PC-3 (cell line): ENCODE measurements at regions not wholly inside any gene's neighbourhood (a gene's known extent, or its start where the extent isn't known, plus 50 kb on each side); places are given as distances from the start of the nearest gene placed in this dataset.

Experiments used
- ATAC-seq: fragments of 200-7000 bp; cut with Tn5 transposase; 2 replicates; pipeline ENCODE4 v1.9.1; 2020; ENCODE audit warnings: mild to moderate bottlenecking, moderate library complexity
- BruUV-seq: library from RNA; stranded (reverse); fragments of 400-500 nt; replicated peaks from 2 replicates; lab custom pipeline; 2021; lab: Mats Ljungman, UMichigan
- CTCF ChIA-PET: fragments of 300-600 bp; sonication (Branson Sonifier 250); formaldehyde crosslinking; loops from one replicate; lab custom pipeline; 2022; ENCODE audit warnings: antibody characterized with exemption; lab: Charles Lee
- POLR2A ChIA-PET: fragments of 300-600 bp; sonication (Branson Sonifier 250); formaldehyde crosslinking; loops from one replicate; lab custom pipeline; 2022; ENCODE audit warnings: antibody characterized with exemption; ENCODE audit not compliant: unreplicated experiment; lab: Charles Lee
- DNase-seq: peaks from one replicate; pipeline ENCODE4 v3.0.0-alpha.2; 2015
- H2AFZ ChIP-seq: fragments of 300-600 bp; sonication (generic); 2 replicates; pipeline ENCODE4 v1.6.0; 2016; ENCODE audit warnings: antibody characterized with exemption, low read length
- H3F3A ChIP-seq: fragments of 300-600 bp; sonication (generic); one replicate; pipeline ENCODE4 v1.6.0; 2017; ENCODE audit warnings: antibody characterized with exemption, low read length, control low read depth, mild to moderate bottlenecking; ENCODE audit not compliant: unreplicated experiment
- H3K27ac ChIP-seq: fragments of 300-600 bp; sonication (generic); 2 replicates; pipeline ENCODE4 v1.5.1; 2016; ENCODE audit warnings: mild to moderate bottlenecking, low read length
- H3K27me3 ChIP-seq: fragments of 300-600 bp; sonication (generic); 2 replicates; pipeline ENCODE4 v1.6.1; 2016; ENCODE audit warnings: low read length, mixed read lengths
- H3K36me3 ChIP-seq: fragments of 300-600 bp; sonication (generic); 2 replicates; pipeline ENCODE4 v1.6.1; 2016; ENCODE audit warnings: low read depth, mixed run types, low read length, mixed read lengths
- H3K4me1 ChIP-seq: fragments of 300-600 bp; sonication (generic); 2 replicates; pipeline ENCODE4 v1.5.1; 2016; ENCODE audit warnings: low read length; ENCODE audit not compliant: insufficient read depth
- H3K4me2 ChIP-seq: fragments of 300-600 bp; sonication (generic); 2 replicates; pipeline ENCODE4 v1.6.0; 2016; ENCODE audit warnings: low read length
- H3K4me3 ChIP-seq: fragments of 300-600 bp; sonication (generic); 2 replicates; pipeline ENCODE4 v1.5.1; 2016; ENCODE audit warnings: mild to moderate bottlenecking, low read length, mixed read lengths
- H3K79me2 ChIP-seq: fragments of 300-600 bp; sonication (generic); 2 replicates; pipeline ENCODE4 v1.6.1; 2017; ENCODE audit warnings: low read length, mixed read lengths
- H3K9ac ChIP-seq: fragments of 300-600 bp; sonication (generic); 2 replicates; pipeline ENCODE4 v1.6.0; 2016; ENCODE audit warnings: mild to moderate bottlenecking, low read length
- H3K9me2 ChIP-seq: fragments of 300-600 bp; sonication (generic); replicated peaks from 2 replicates; pipeline ENCODE4 v1.6.1; 2016; ENCODE audit warnings: mixed run types, low read length, mixed read lengths
- H3K9me3 ChIP-seq: fragments of 300-600 bp; sonication (generic); 2 replicates; pipeline ENCODE4 v1.6.1; 2016; ENCODE audit warnings: low read length, mixed read lengths
- H4K20me1 ChIP-seq: fragments of 300-600 bp; sonication (generic); 2 replicates; pipeline ENCODE4 v1.6.1; 2016; ENCODE audit warnings: low read length, mixed read lengths
- CTCF ChIP-seq: fragments of 300-600 bp; sonication (generic); conservative IDR thresholded peaks from 2 replicates; pipeline ENCODE4 v1.5.1; 2017; ENCODE audit warnings: antibody characterized with exemption, low read depth, mild to moderate bottlenecking, low read length
- EZH2 ChIP-seq: fragments of 300-600 bp; sonication (generic); IDR thresholded peaks from one replicate; pipeline ENCODE4 v1.6.1; 2017; ENCODE audit warnings: antibody characterized with exemption, mild to moderate bottlenecking, low read length; ENCODE audit not compliant: unreplicated experiment
- EZH2phosphoT487 ChIP-seq: fragments of 300-600 bp; sonication (generic); IDR thresholded peaks from 2 replicates; pipeline ENCODE4 v1.6.1; 2018; ENCODE audit warnings: mild to moderate bottlenecking, antibody characterized with exemption, low read length, borderline replicate concordance
- intact Hi-C: fragments of 100-400 bp; cut with micrococcal nuclease; formaldehyde crosslinking; loops from 2 replicates; pipeline ENCODE4 v1.9.0; 2023

GRCh38 chr4:28117084-28117682 is 1256.5 kb downstream of the STIM2 start:
- no peak overlapping the region for H3K9ac ChIP-seq
- H3K4me2 ChIP-seq: no peak overlapping the region
- DNase-seq (no peak), ATAC-seq (no peak)
- H2AFZ ChIP-seq: no peak overlapping the region
- no peaks in the 10 kb centered on the region for H3K4me1 ChIP-seq
- no peaks in the 10 kb centered on the region for H4K20me1 ChIP-seq
- H3K9me2 ChIP-seq: no peaks in the 10 kb centered on the region
- intact Hi-C loops: no loop called here
- ChIA-PET POLR2A (no interaction called here), CTCF (no interaction called here)
- H3K4me3 ChIP-seq: no peak overlapping the region
- H3K79me2 ChIP-seq: no peaks in the 10 kb centered on the region
- H3K36me3 ChIP-seq: no peaks in the 10 kb centered on the region
- H3K27ac ChIP-seq: no peak overlapping the region
- no peak for TF ChIP-seq CTCF
- TF ChIP-seq EZH2phosphoT487: no peak
- no peak for TF ChIP-seq EZH2
- no TSS peak for BruUV-seq
- H3F3A ChIP-seq: no peaks in the 10 kb centered on the region
- H3K27me3 ChIP-seq: no peaks in the 10 kb centered on the region
- no peaks in the 10 kb centered on the region for H3K9me3 ChIP-seq

DNA sequence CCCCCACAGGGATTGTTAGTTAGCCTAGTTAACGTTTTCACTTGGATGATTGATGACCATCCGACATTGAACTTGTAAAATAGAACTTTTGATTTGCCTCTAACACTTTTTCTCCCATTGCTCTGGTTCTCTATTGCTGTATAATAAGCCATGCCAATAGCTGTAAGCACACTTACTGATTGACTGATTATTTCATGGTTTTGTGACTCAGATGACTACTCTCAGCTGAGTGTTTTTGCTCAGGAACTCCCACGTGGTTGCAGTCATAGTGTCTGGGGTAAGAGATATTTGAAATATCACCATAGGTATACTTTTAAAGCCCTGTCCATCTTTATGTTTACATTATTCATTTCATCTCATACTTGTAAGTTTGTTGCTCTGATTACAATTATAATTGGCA is 1285.5 kb downstream of the STIM2 start:
- Histone ChIP-seq H3F3A (no peaks in the 10 kb centered on the region), H4K20me1 (no peaks in the 10 kb centered on the region), H3K27ac (no peak overlapping the region), H3K4me3 (no peak overlapping the region), H3K4me2 (no peak overlapping the region), H3K9ac (no peak overlapping the region), H3K4me1 (no peaks in the 10 kb centered on the region), H3K79me2 (no peaks in the 10 kb centered on the region), H3K9me3 (no peaks in the 10 kb centered on the region), H3K27me3 (no peaks in the 10 kb centered on the region), H3K9me2 (no peaks in the 10 kb centered on the region), H3K36me3 (no peaks in the 10 kb centered on the region), H2AFZ (no peak overlapping the region)
- intact Hi-C loops: no loop called here
- DNase-seq (no peak), ATAC-seq (no peak)
- POLR2A ChIA-PET: no interaction called here
- BruUV-seq: no TSS peak
- CTCF ChIA-PET: no interaction called here
- TF ChIP-seq CTCF: no peak
- TF ChIP-seq EZH2phosphoT487: no peak
- no peak for TF ChIP-seq EZH2

DNA sequence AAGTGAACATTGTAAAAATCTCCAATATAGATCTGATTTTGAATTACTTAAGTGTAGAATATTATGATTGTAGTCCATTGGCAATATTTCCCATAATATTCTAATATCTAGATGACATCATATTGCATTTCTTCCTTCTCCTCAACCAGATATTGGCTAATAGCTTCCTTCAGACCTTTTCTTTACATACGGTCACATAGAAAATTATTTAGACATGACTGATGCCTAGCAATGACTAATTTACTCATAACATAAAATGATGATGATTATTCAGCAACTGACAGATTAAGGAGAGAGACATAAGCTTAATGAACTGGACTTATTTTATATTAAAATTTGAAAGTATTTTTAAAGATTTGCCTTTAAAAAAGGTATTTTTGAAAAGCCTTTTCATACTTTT is 1287.6 kb downstream of the STIM2 start:
- Histone ChIP-seq H3K27ac (no peak overlapping the region), H4K20me1 (no peaks in the 10 kb centered on the region), H2AFZ (no peak overlapping the region), H3K79me2 (no peaks in the 10 kb centered on the region), H3K4me3 (no peak overlapping the region), H3K9me2 (no peaks in the 10 kb centered on the region), H3K4me1 (no peaks in the 10 kb centered on the region), H3K36me3 (no peaks in the 10 kb centered on the region), H3K9me3 (no peaks in the 10 kb centered on the region), H3K9ac (no peak overlapping the region), H3F3A (no peaks in the 10 kb centered on the region), H3K4me2 (no peak overlapping the region), H3K27me3 (no peaks in the 10 kb centered on the region)
- CTCF ChIA-PET: no interaction called here
- BruUV-seq: no TSS peak
- POLR2A ChIA-PET: no interaction called here
- intact Hi-C loops: no loop called here
- no peak for ATAC-seq
- no peak for TF ChIP-seq EZH2
- peak; percentile 21 for DNase-seq
